ENCODE measurements at regions not wholly inside any gene's neighbourhood (a gene's known extent, or its start where the extent isn't known, plus 50 kb on each side); places are given as distances from the start of the nearest gene placed in this dataset.

- no peak for TF ChIP-seq CTCF (IDR thresholded peaks at IDR 0.05)
- TF ChIP-seq POLR2A (IDR thresholded peaks at IDR 0.05; ENCODE audit: low read depth) = no peak
- no peak for TF ChIP-seq POLR2AphosphoS5 (IDR thresholded peaks at IDR 0.05)
These were observed 99.8 kb upstream of the PDE10A start for GRCh38 chr6:165762876-165763275.

Measured in esophagus muscularis mucosa (tissue), 3 donors.